Activated T-helper 1 cell treated with Interleukin-2 at 50 U/mL for 16 hours (primary cell): ENCODE measurements at regions not wholly inside any gene's neighbourhood (a gene's known extent, or its start where the extent isn't known, plus 50 kb on each side); places are given as distances from the start of the nearest gene placed in this dataset.
"Not testable (repeated sequence)": the region's sequence is repeated elsewhere in the genome, so short reads cannot be mapped to it uniquely, and the experiment has no call there.

Experiments
- DNase-seq: peaks from one replicate; pipeline ENCODE4 v3.0.0-alpha.2; 2020; ENCODE audit warnings: low read depth

- DNase-seq, result no peak
Measured at GRCh38 chr19:33866696-33867095, 70.0 kb downstream of the KCTD15 start.

- no peak for DNase-seq
Measured at GRCh38 chr19:33868076-33868735, 71.5 kb downstream of the KCTD15 start.

GRCh38 chr19:33868788-33869412 lies 72.2 kb downstream of the KCTD15 start:
- DNase-seq, result no peak

- DNase-seq, result not testable (repeated sequence)
Measured at GRCh38 chr19:33870298-33870932, 73.7 kb downstream of the KCTD15 start.

- no peak for DNase-seq
Measured at GRCh38 chr19:33871605-33872004, 74.9 kb downstream of the KCTD15 start.

GRCh38 chr19:33872445-33873320 lies 76.0 kb downstream of the KCTD15 start:
- no peak for DNase-seq

GRCh38 chr19:33875071-33875470 lies 78.4 kb downstream of the KCTD15 start:
- DNase-seq, result no peak

GRCh38 chr19:33876192-33876591 lies 79.5 kb downstream of the KCTD15 start:
- DNase-seq, result no peak

GRCh38 chr19:33878030-33878544 lies 81.4 kb downstream of the KCTD15 start:
- DNase-seq, result no peak

GRCh38 chr19:33878910-33879810 lies 82.5 kb downstream of the KCTD15 start:
- DNase-seq, result no peak

GRCh38 chr19:33879818-33880575 lies 83.3 kb downstream of the KCTD15 start:
- no peak for DNase-seq

GRCh38 chr19:33883859-33884519 lies 87.3 kb downstream of the KCTD15 start:
- DNase-seq, result no peak

GRCh38 chr19:33885236-33885635 lies 88.6 kb downstream of the KCTD15 start:
- DNase-seq, result no peak

- DNase-seq, result no peak
Measured at GRCh38 chr19:33887891-33888290, 91.2 kb downstream of the KCTD15 start.

GRCh38 chr19:33888665-33889064 lies 92.0 kb downstream of the KCTD15 start:
- no peak for DNase-seq

GRCh38 chr19:33890569-33890968 lies 93.9 kb downstream of the KCTD15 start:
- no peak for DNase-seq

- no peak for DNase-seq
Measured at GRCh38 chr19:33891773-33892172, 95.1 kb downstream of the KCTD15 start.

- no peak for DNase-seq
Measured at GRCh38 chr19:33894787-33895186, 98.1 kb downstream of the KCTD15 start.

- DNase-seq, result no peak
Measured at GRCh38 chr19:33895366-33895765, 98.7 kb downstream of the KCTD15 start.
